ENCODE measurements at regions not wholly inside any gene's neighbourhood (a gene's known extent, or its start where the extent isn't known, plus 50 kb on each side); places are given as distances from the start of the nearest gene placed in this dataset.

DNA sequence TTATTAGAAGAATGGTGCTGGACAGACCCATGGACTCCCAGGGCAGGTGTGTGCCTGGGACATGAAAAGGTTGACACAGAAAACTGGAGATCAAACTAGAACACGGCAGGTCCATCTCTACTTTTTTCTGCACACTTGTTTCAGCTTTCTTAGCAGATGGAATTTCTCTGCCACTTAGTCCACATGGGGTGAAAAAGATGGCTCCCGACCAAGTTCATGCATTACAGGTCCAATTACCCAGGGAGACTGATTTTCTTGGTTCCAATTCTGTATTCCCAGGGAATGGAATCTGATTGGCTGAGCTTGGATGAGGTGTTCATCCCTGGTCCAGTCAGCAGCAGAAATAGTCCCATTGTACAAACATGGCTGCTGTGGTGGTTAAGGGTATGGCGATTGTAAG is 238.9 kb upstream of the SRRM4 start:
- DNase-seq (no peak), ATAC-seq (no peak), FAIRE-seq (no peak)
- intact Hi-C loops (cut with DNase I) = no loop called here
- H3K27me3 ChIP-seq = no peaks in the 10 kb centered on the region
- no peaks in the 10 kb centered on the region for H3K9me3 ChIP-seq
- no peak overlapping the region for H3K27ac ChIP-seq
- H3K36me3 ChIP-seq = no peaks in the 10 kb centered on the region
- H3K4me3 ChIP-seq = no peak overlapping the region
- TF ChIP-seq, protein P1, sequence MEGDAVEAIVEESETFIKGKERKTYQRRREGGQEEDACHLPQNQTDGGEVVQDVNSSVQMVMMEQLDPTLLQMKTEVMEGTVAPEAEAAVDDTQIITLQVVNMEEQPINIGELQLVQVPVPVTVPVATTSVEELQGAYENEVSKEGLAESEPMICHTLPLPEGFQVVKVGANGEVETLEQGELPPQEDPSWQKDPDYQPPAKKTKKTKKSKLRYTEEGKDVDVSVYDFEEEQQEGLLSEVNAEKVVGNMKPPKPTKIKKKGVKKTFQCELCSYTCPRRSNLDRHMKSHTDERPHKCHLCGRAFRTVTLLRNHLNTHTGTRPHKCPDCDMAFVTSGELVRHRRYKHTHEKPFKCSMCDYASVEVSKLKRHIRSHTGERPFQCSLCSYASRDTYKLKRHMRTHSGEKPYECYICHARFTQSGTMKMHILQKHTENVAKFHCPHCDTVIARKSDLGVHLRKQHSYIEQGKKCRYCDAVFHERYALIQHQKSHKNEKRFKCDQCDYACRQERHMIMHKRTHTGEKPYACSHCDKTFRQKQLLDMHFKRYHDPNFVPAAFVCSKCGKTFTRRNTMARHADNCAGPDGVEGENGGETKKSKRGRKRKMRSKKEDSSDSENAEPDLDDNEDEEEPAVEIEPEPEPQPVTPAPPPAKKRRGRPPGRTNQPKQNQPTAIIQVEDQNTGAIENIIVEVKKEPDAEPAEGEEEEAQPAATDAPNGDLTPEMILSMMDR (IDR thresholded peaks at IDR 0.05) = no peak
- 53 to 59% methylated on average over 3 of the region's 3 CpGs for WGBS, 2 donors
- no peaks in the 10 kb centered on the region for H3K4me1 ChIP-seq

DNA sequence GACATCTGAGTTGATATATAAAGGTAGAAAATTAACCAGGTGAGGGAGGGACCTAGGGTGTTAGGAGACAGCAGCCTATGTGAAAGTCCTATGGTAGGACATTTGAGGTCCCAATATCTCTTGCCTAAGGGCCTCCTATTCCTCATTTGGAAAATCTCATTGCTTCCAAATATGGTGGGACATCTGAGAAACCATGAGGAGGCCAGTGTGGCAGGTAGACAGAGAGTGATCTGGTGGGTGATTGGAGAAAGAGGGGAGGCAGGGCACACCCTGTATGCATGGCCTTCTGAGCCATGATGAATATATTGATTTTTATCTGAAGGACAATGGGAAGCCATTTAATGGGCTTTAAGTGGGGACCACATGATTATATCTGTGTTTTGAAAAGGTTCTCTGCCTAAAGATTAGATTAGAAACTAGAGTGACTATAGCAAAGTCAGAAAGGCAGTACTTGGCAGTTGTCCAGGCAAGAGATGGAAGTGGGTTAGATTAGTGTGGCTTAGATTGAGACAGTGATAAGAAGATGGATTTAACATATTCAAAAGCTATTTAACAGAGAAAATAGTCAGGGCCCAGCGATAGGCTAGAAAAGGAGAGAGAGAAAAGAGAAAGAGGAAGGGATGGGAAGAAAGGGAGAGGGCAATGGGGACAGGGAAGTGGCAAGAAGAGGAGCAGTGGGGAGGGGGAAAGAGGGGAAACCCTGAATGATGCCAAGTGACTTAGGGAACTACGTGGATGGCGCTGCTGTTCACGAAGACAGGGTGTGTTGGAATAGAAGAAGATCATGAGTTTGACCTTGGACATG is 237.2 kb upstream of the SRRM4 start:
- TF ChIP-seq, protein P1 (IDR thresholded peaks at IDR 0.05) = no peak

DNA sequence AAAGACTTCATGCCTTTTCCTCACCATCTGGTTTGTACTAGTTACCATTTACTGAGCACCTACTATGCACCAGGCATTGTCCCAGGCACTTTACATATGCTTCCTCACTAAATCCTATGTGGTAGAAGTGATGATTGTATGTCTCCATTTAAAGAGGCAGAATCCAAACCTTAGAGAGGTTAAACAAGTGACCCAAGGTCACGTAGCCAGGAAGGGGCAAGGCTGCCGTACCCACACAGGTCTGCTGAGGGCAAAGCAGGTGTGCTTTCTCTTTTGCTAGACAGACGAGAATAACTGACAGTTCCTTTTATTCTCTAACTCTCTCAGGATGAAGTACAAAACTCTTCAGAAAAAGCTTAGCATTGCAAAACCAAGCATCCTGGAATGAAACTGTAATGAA is 235.2 kb upstream of the SRRM4 start:
- H3K27ac ChIP-seq = no peak overlapping the region
- H3K36me3 ChIP-seq = no peaks in the 10 kb centered on the region
- intact Hi-C loops (cut with DNase I) = no loop called here
- H3K27me3 ChIP-seq = no peaks in the 10 kb centered on the region
- FAIRE-seq (no peak), DNase-seq (no peak), ATAC-seq (no peak)
- 29 to 47% methylated on average over 3 of the region's 3 CpGs for WGBS, 2 donors
- no peaks in the 10 kb centered on the region for H3K4me1 ChIP-seq
- no peaks in the 10 kb centered on the region for H3K9me3 ChIP-seq
- TF ChIP-seq, protein P1 (IDR thresholded peaks at IDR 0.05) = no peak
- H3K4me3 ChIP-seq = no peak overlapping the region

More for the DNA sequence above, 237.2 kb upstream of the SRRM4 start:
- DNase-seq (no peak), FAIRE-seq (no peak), ATAC-seq (no peak)
- Histone ChIP-seq H3K27ac (no peak overlapping the region), H3K4me3 (no peak overlapping the region), H3K36me3 (no peaks in the 10 kb centered on the region), H3K27me3 (no peaks in the 10 kb centered on the region), H3K4me1 (no peaks in the 10 kb centered on the region), H3K9me3 (no peaks in the 10 kb centered on the region)
- WGBS, 2 donors = 64 to 68% methylated on average over 4 of the region's 4 CpGs
- intact Hi-C loops (cut with DNase I) = no loop called here

DNA sequence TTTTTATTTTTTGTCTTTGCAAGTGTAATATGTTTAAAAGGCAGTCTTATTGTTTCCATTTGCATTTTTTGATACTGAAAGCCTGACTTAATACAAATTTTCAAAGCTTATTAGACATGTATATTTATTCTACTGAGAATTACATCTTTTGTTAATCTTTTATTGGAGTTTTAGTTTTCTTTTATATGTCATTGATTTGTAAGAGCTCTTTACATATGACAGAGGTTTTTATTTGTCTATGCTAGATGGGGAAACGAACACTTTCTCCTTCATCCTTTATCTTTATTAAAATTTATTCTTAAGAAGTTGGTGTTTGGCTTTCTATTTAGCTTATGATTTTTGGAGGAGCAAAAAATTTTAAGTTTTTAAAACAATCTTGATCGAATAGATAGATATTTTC is 234.4 kb upstream of the SRRM4 start:
- no peaks in the 10 kb centered on the region for H3K4me1 ChIP-seq
- FAIRE-seq (no peak), ATAC-seq (no peak), DNase-seq (no peak)
- H3K27me3 ChIP-seq = no peaks in the 10 kb centered on the region
- no peak overlapping the region for H3K4me3 ChIP-seq
- H3K27ac ChIP-seq = no peak overlapping the region
- no peaks in the 10 kb centered on the region for H3K9me3 ChIP-seq
- TF ChIP-seq, protein P1 (IDR thresholded peaks at IDR 0.05) = no peak
- intact Hi-C loops (cut with DNase I) = no loop called here
- no peaks in the 10 kb centered on the region for H3K36me3 ChIP-seq
- 45 to 48% methylated on average over 2 of the region's 2 CpGs for WGBS, 2 donors

DNA sequence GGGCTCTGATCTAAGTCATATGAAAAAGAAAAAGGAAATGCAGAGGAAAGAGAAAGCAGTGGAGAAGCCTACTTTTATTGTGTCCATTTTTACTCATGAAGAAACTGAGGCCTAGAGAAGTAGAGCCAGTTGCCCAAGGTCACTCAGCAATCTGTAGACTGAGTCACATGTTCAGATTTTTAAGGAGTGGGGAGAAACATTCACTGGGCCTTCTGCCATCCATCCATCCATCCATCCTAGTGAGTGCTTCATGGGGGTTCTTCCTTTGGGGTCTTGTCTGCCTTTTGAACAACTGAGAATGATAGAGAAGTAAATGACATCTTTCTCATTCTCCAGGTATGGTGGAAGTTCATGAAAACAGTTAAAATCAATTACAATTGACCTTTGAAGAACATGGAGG is 233.6 kb upstream of the SRRM4 start:
- Histone ChIP-seq H3K27me3 (no peaks in the 10 kb centered on the region), H3K27ac (no peak overlapping the region), H3K36me3 (no peaks in the 10 kb centered on the region), H3K9me3 (no peaks in the 10 kb centered on the region), H3K4me1 (no peaks in the 10 kb centered on the region), H3K4me3 (no peak overlapping the region)
- no peak for DNase-seq
- FAIRE-seq = no peak
- TF ChIP-seq, protein P1 (IDR thresholded peaks at IDR 0.05) = no peak
- intact Hi-C loops (cut with DNase I) = no loop called here
- no peak for ATAC-seq

Data from pancreas (tissue), 10 donors.